ENCODE measurements at regions not wholly inside any gene's neighbourhood (a gene's known extent, or its start where the extent isn't known, plus 50 kb on each side); places are given as distances from the start of the nearest gene placed in this dataset.

GRCh38 chr13:32902874-32903273 is 113.3 kb upstream of the KL start:
- H3K4me3 ChIP-seq (ENCODE audit: low read depth, low read length), result no peak overlapping the region
- DNase-seq (ENCODE audit: low read depth, low spot score), result no peak
- ChIA-PET POLR2A (no interaction called here), CTCF (no interaction called here)
- TF ChIP-seq, protein P1, sequence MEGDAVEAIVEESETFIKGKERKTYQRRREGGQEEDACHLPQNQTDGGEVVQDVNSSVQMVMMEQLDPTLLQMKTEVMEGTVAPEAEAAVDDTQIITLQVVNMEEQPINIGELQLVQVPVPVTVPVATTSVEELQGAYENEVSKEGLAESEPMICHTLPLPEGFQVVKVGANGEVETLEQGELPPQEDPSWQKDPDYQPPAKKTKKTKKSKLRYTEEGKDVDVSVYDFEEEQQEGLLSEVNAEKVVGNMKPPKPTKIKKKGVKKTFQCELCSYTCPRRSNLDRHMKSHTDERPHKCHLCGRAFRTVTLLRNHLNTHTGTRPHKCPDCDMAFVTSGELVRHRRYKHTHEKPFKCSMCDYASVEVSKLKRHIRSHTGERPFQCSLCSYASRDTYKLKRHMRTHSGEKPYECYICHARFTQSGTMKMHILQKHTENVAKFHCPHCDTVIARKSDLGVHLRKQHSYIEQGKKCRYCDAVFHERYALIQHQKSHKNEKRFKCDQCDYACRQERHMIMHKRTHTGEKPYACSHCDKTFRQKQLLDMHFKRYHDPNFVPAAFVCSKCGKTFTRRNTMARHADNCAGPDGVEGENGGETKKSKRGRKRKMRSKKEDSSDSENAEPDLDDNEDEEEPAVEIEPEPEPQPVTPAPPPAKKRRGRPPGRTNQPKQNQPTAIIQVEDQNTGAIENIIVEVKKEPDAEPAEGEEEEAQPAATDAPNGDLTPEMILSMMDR (IDR thresholded peaks at IDR 0.05; ENCODE audit: insufficient read depth, low read length, missing control alignments), result no peak

DNA sequence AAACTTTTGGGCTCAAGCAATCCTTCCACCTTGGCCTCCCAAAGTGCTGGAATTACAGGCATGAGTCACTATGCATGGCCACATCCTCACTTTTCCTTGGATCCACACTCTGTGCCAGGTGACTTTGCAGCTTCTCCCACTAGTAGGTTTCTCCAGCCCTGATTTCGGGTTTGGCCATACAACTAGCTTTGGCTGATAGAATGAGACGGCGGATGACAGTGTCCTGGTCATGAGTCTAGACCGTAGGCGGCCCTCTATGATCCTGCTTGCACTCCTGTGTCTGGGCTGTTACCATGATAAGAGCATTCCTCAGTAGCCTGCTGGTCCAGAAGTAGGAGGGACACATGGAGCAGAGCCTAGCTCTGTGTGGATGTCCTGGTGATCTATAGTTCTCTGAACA is 112.5 kb upstream of the KL start:
- DNase-seq (ENCODE audit: low read depth, low spot score), result no peak
- CTCF ChIA-PET, result no interaction called here
- TF ChIP-seq, protein P1 (IDR thresholded peaks at IDR 0.05; ENCODE audit: insufficient read depth, low read length, missing control alignments), result no peak
- POLR2A ChIA-PET, result no interaction called here
- no peak overlapping the region for H3K4me3 ChIP-seq (ENCODE audit: low read depth, low read length)

DNA sequence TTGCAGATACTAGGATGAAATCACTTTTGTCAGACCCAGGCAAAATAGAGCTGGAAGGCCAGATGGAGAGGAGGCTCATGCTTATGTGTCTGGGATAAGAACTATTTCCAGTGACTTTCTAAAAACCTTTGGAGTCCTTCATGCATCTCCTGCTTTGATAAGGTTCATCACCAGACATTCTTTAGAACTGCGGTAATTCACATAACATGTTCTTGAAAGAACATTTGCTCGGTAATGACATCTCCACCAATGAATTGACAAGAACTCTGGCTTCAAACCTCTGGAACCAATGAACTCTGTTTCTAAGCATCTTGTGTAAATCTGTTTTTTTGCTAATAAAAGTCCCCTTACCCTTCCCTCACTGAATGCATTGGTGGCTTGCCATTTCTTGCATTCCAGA is 112.0 kb upstream of the KL start:
- no peak overlapping the region for H3K4me3 ChIP-seq (ENCODE audit: low read depth, low read length)
- TF ChIP-seq, protein P1 (IDR thresholded peaks at IDR 0.05; ENCODE audit: insufficient read depth, low read length, missing control alignments), result no peak
- ChIA-PET POLR2A (no interaction called here), CTCF (no interaction called here)
- no peak for DNase-seq (ENCODE audit: low read depth, low spot score)

- H3K4me3 ChIP-seq (ENCODE audit: low read depth, low read length), result no peak overlapping the region
- TF ChIP-seq, protein P1 (IDR thresholded peaks at IDR 0.05; ENCODE audit: insufficient read depth, low read length, missing control alignments), result no peak
- POLR2A ChIA-PET, result no interaction called here
- CTCF ChIA-PET, result no interaction called here
- DNase-seq (ENCODE audit: low read depth, low spot score), result no peak
Observed at GRCh38 chr13:32905063-32905863, 111.0 kb upstream of the KL start.

- ChIA-PET POLR2A (no interaction called here), CTCF (no interaction called here)
- TF ChIP-seq, protein P1 (IDR thresholded peaks at IDR 0.05; ENCODE audit: insufficient read depth, low read length, missing control alignments), result no peak
- no peak overlapping the region for H3K4me3 ChIP-seq (ENCODE audit: low read depth, low read length)
- DNase-seq (ENCODE audit: low read depth, low spot score), result no peak
Observed at GRCh38 chr13:32905864-32906180, 110.4 kb upstream of the KL start.

DNA sequence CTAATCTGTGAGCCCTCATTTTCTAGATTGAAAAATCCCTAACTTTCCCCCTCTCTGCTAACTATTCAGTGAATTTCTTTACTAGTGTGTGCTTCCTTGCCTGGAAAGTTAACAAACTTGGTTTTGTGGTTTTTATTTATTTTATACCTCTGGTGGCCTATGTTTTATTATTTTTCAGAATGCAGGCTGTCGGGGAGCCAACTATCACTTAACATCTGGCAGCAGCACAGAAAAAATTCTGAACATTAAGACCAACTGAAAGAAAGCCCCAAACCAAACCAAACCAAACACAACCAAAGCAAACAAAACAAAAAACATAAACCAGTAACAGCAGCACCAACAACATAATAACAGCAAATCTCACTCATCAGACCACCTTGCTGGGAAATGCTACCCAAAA is 109.0 kb upstream of the KL start:
- H3K4me3 ChIP-seq (ENCODE audit: low read depth, low read length), result no peak overlapping the region
- TF ChIP-seq, protein P1 (IDR thresholded peaks at IDR 0.05; ENCODE audit: insufficient read depth, low read length, missing control alignments), result no peak
- DNase-seq (ENCODE audit: low read depth, low spot score), result no peak
- POLR2A ChIA-PET, result no interaction called here
- CTCF ChIA-PET, result interaction anchor here (0.8 kb wide), 1 partner anchor 256 kb away, joined by 4 read pairs; no protein-coding TSS in a partner anchor

All from AG04449 (cell line).